ENCODE measurements at regions not wholly inside any gene's neighbourhood (a gene's known extent, or its start where the extent isn't known, plus 50 kb on each side); places are given as distances from the start of the nearest gene placed in this dataset.

- H3K9ac ChIP-seq (ENCODE audit: low read length) = no peak overlapping the region
- no peaks in the 10 kb centered on the region for H3K36me3 ChIP-seq (ENCODE audit: control insufficient read depth, insufficient read depth, low read length)
- H3K4me3 ChIP-seq (ENCODE audit: low read length) = no peak overlapping the region
- no peaks in the 10 kb centered on the region for H3K9me3 ChIP-seq (ENCODE audit: control insufficient read depth, low read length)
- H3K27me3 ChIP-seq (ENCODE audit: control insufficient read depth, insufficient read depth, low read length) = peaks cover 17% of the 10 kb centered on the region
- H3K4me1 ChIP-seq (ENCODE audit: control insufficient read depth, insufficient read depth, low read length) = peaks cover 11% of the 10 kb centered on the region
These were observed 136.6 kb downstream of the SPAG6 start for GRCh38 chr10:22481687-22482539.

GRCh38 chr10:22483132-22483531 lies 137.8 kb downstream of the SPAG6 start:
- Histone ChIP-seq H3K4me3 (ENCODE audit: low read length) (no peak overlapping the region), H3K27me3 (ENCODE audit: control insufficient read depth, insufficient read depth, low read length) (peaks cover 5% of the 10 kb centered on the region), H3K36me3 (ENCODE audit: control insufficient read depth, insufficient read depth, low read length) (no peaks in the 10 kb centered on the region)

More at GRCh38 chr10:22483132-22483531, 137.8 kb downstream of the SPAG6 start:
- Histone ChIP-seq H3K9me3 (ENCODE audit: control insufficient read depth, low read length) (no peaks in the 10 kb centered on the region), H3K4me1 (ENCODE audit: control insufficient read depth, insufficient read depth, low read length) (peaks cover 6% of the 10 kb centered on the region), H3K9ac (ENCODE audit: low read length) (no peak overlapping the region)
